Loucy (cell line): ENCODE measurements at regions not wholly inside any gene's neighbourhood (a gene's known extent, or its start where the extent isn't known, plus 50 kb on each side); places are given as distances from the start of the nearest gene placed in this dataset.
"Not testable (repeated sequence)": the region's sequence is repeated elsewhere in the genome, so short reads cannot be mapped to it uniquely, and the experiment has no call there.

Experiments
- H2AFZ ChIP-seq: fragments of 200-600 bp; sonication (generic); 2 replicates; pipeline ENCODE4 v1.6.0; 2016; ENCODE audit warnings: antibody characterized with exemption, mild to moderate bottlenecking, low read length, moderate library complexity
- H3F3A ChIP-seq: fragments of 200-600 bp; 2 replicates; pipeline ENCODE4 v1.6.0; 2016; ENCODE audit warnings: antibody characterized with exemption, low read depth, mild to moderate bottlenecking
- H3K27me3 ChIP-seq: fragments of 200-600 bp; sonication (generic); 2 replicates; pipeline ENCODE4 v1.6.1; 2014; ENCODE audit warnings: low read length, mild to moderate bottlenecking; ENCODE audit not compliant: insufficient read depth, poor library complexity, severe bottlenecking
- H3K36me3 ChIP-seq: fragments of 200-600 bp; sonication (generic); 2 replicates; pipeline ENCODE4 v1.6.1; 2016; ENCODE audit warnings: low read length; ENCODE audit not compliant: insufficient read depth
- H3K4me1 ChIP-seq: fragments of 200-600 bp; sonication (generic); 2 replicates; pipeline ENCODE4 v1.5.1; 2014; ENCODE audit warnings: low read length, mild to moderate bottlenecking; ENCODE audit not compliant: insufficient read depth, poor library complexity, severe bottlenecking
- H3K4me2 ChIP-seq: fragments of 200-600 bp; sonication (generic); 2 replicates; pipeline ENCODE4 v1.6.0; 2014; ENCODE audit warnings: antibody characterized with exemption, low read length, low read depth, mild to moderate bottlenecking; ENCODE audit not compliant: poor library complexity, severe bottlenecking
- H3K4me3 ChIP-seq: fragments of 200-600 bp; sonication (generic); 2 replicates; pipeline ENCODE4 v1.5.1; 2014; ENCODE audit warnings: low read length, mild to moderate bottlenecking, mixed read lengths; ENCODE audit not compliant: poor library complexity, severe bottlenecking
- H3K79me2 ChIP-seq: fragments of 200-600 bp; sonication (generic); 2 replicates; pipeline ENCODE4 v1.6.1; 2014; ENCODE audit warnings: low read length; ENCODE audit not compliant: insufficient read depth
- H3K9ac ChIP-seq: fragments of 200-600 bp; sonication (generic); 2 replicates; pipeline ENCODE4 v1.6.0; 2014; ENCODE audit warnings: mild to moderate bottlenecking, low read depth, low read length, moderate library complexity; ENCODE audit not compliant: poor library complexity, severe bottlenecking
- H3K9me2 ChIP-seq: fragments of 200-600 bp; sonication (generic); replicated peaks from 2 replicates; pipeline ENCODE4 v1.6.1; 2016; ENCODE audit warnings: low read depth, low read length, mixed read lengths
- H3K9me3 ChIP-seq: fragments of 200-600 bp; sonication (generic); 2 replicates; pipeline ENCODE4 v1.6.1; 2014; ENCODE audit warnings: mild to moderate bottlenecking, antibody characterized with exemption, low read length, low read depth; ENCODE audit not compliant: insufficient read depth
- H4K20me1 ChIP-seq: fragments of 200-600 bp; sonication (generic); 2 replicates; pipeline ENCODE4 v1.6.0; 2014; ENCODE audit warnings: antibody characterized with exemption, low read length, mild to moderate bottlenecking; ENCODE audit not compliant: insufficient read depth, poor library complexity, severe bottlenecking
- CTCF ChIP-seq: fragments of 200-600 bp; sonication (generic); conservative IDR thresholded peaks from 2 replicates; pipeline ENCODE4 v1.5.1; 2014; ENCODE audit warnings: mild to moderate bottlenecking, antibody characterized with exemption, low read length
- EZH2phosphoT487 ChIP-seq: fragments of 200-600 bp; IDR thresholded peaks from 2 replicates; pipeline ENCODE4 v1.6.1; 2018; ENCODE audit warnings: antibody characterized with exemption, mild to moderate bottlenecking, moderate library complexity, borderline replicate concordance

- Histone ChIP-seq H3K9ac (no peak overlapping the region), H3K9me3 (no peaks in the 10 kb centered on the region), H3K4me3 (no peak overlapping the region), H3K9me2 (no peaks in the 10 kb centered on the region), H3K4me2 (no peak overlapping the region), H3K79me2 (no peaks in the 10 kb centered on the region), H3K27me3 (no peaks in the 10 kb centered on the region), H3K36me3 (no peaks in the 10 kb centered on the region), H4K20me1 (no peaks in the 10 kb centered on the region), H3K4me1 (no peaks in the 10 kb centered on the region), H3F3A (no peaks in the 10 kb centered on the region), H2AFZ (no peak overlapping the region)
- no peak for TF ChIP-seq EZH2phosphoT487
- no peak for TF ChIP-seq CTCF
Observed at GRCh38 chr11:96578379-96578778, 188.6 kb downstream of the JRKL start.

GRCh38 chr11:96579656-96580055 lies 189.8 kb downstream of the JRKL start:
- H3K4me1 ChIP-seq: no peaks in the 10 kb centered on the region
- no peaks in the 10 kb centered on the region for H3K36me3 ChIP-seq
- H3K9me3 ChIP-seq: no peaks in the 10 kb centered on the region
- no peaks in the 10 kb centered on the region for H4K20me1 ChIP-seq
- H3K79me2 ChIP-seq: no peaks in the 10 kb centered on the region
- H3F3A ChIP-seq: no peaks in the 10 kb centered on the region
- TF ChIP-seq EZH2phosphoT487: no peak
- TF ChIP-seq CTCF: no peak
- H2AFZ ChIP-seq: no peak overlapping the region
- no peaks in the 10 kb centered on the region for H3K27me3 ChIP-seq
- no peak overlapping the region for H3K9ac ChIP-seq
- no peak overlapping the region for H3K4me2 ChIP-seq
- H3K4me3 ChIP-seq: no peak overlapping the region
- H3K9me2 ChIP-seq: no peaks in the 10 kb centered on the region

- Histone ChIP-seq H3F3A (no peaks in the 10 kb centered on the region), H3K4me2 (no peak overlapping the region), H3K36me3 (no peaks in the 10 kb centered on the region), H3K79me2 (no peaks in the 10 kb centered on the region), H3K4me3 (no peak overlapping the region), H3K4me1 (no peaks in the 10 kb centered on the region), H3K9me2 (no peaks in the 10 kb centered on the region), H2AFZ (no peak overlapping the region), H4K20me1 (no peaks in the 10 kb centered on the region), H3K27me3 (no peaks in the 10 kb centered on the region), H3K9me3 (no peaks in the 10 kb centered on the region), H3K9ac (no peak overlapping the region)
- TF ChIP-seq EZH2phosphoT487: no peak
- TF ChIP-seq CTCF: no peak
Observed at GRCh38 chr11:96580476-96581040, 190.7 kb downstream of the JRKL start.

GRCh38 chr11:96585944-96586880 lies 196.4 kb downstream of the JRKL start:
- H3K79me2 ChIP-seq, H3K36me3 ChIP-seq, H3K4me3 ChIP-seq, H3K9ac ChIP-seq, H4K20me1 ChIP-seq, H3K4me1 ChIP-seq, H3K4me2 ChIP-seq, H3F3A ChIP-seq, H3K27me3 ChIP-seq, H3K9me3 ChIP-seq, H2AFZ ChIP-seq, H3K9me2 ChIP-seq: not testable (repeated sequence)

DNA sequence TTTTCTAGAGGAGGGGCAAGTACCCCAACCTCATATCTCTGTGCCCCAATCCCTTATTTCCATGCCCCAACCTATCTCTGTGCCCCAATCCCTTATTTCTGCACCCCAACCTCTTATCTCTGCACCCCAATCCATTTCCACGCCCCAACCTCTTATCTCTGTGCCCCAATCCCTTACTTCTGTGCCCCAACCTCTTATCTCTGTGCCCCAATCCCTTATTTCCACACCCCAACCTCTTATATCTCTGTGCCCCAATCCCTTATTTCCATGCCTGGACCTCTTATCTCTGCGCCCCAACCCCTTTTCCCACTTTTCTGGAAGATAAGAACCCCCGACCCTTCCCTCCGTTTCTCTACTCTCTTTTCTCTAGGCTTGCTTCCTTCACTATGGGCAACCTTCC lies 199.0 kb downstream of the JRKL start:
- not testable (repeated sequence) for H4K20me1 ChIP-seq, H3K4me1 ChIP-seq, H3F3A ChIP-seq, H3K79me2 ChIP-seq, H2AFZ ChIP-seq, H3K4me2 ChIP-seq, H3K9me2 ChIP-seq, H3K36me3 ChIP-seq, H3K27me3 ChIP-seq, H3K9ac ChIP-seq, H3K9me3 ChIP-seq, H3K4me3 ChIP-seq
